Endothelial cell of umbilical vein (primary cell): ENCODE measurements at regions not wholly inside any gene's neighbourhood (a gene's known extent, or its start where the extent isn't known, plus 50 kb on each side); places are given as distances from the start of the nearest gene placed in this dataset.

Source experiments
- BruUV-seq: library from RNA; stranded (reverse); fragments of 400-500 nt; replicated peaks from 2 replicates; lab custom pipeline; 2021; lab: Mats Ljungman, UMichigan
- CTCF ChIA-PET: fragments of 300-600, 350-600 bp; sonication (Branson Sonifier 250); formaldehyde crosslinking; loops from one replicate; lab custom pipeline; 2021; ENCODE audit warnings: antibody characterized with exemption, inconsistent platforms; lab: Charles Lee
- POLR2A ChIA-PET: fragments of 300-600, 350-600 bp; sonication (Branson Sonifier 250); formaldehyde crosslinking; loops from one replicate; lab custom pipeline; 2021; ENCODE audit warnings: antibody characterized with exemption, inconsistent platforms; lab: Charles Lee
- DNase-seq: peaks from one replicate; pipeline ENCODE4 v3.0.0-alpha.2; 2011; ENCODE audit warnings: low read depth, low spot score
- FAIRE-seq: peaks from 2 replicates; lab custom pipeline; 2011; peaks lifted over from hg19 to GRCh38; lab: Jason Lieb, UNC
- H2AFZ ChIP-seq: 2 replicates; pipeline ENCODE4 v1.6.0; 2012; ENCODE audit warnings: low read depth, low read length, control low read depth, inconsistent platforms
- H3K27ac ChIP-seq: 2 replicates; pipeline ENCODE4 v1.5.1; 2011; ENCODE audit warnings: low read depth, mild to moderate bottlenecking, control low read depth, low read length, moderate library complexity; ENCODE audit not compliant: insufficient read depth
- H3K27me3 ChIP-seq, 2 experiments: 2 replicates each; pipeline versions ENCODE4 v1.6.0 to v1.6.1; 2011; ENCODE audit warnings: low read length in 2 of 2, mixed read lengths in 1 of 2; ENCODE audit not compliant: control insufficient read depth in 2 of 2, insufficient read depth in 2 of 2
- H3K36me3 ChIP-seq, 2 experiments: 2 replicates in 1 of 2; 3 replicates in 1 of 2; pipeline ENCODE4 v1.5.1; 2011; ENCODE audit warnings: low read length in 2 of 2, mild to moderate bottlenecking in 1 of 2, moderate library complexity in 1 of 2; ENCODE audit not compliant: control insufficient read depth in 2 of 2, insufficient read depth in 2 of 2; ENCODE audit errors: extremely low read depth in 1 of 2
- H3K4me1 ChIP-seq: 3 replicates; pipeline ENCODE4 v1.5.1; 2011; ENCODE audit warnings: mild to moderate bottlenecking, low read length; ENCODE audit not compliant: control insufficient read depth, insufficient read depth; ENCODE audit errors: extremely low read depth
- H3K4me2 ChIP-seq: 2 replicates; pipeline ENCODE4 v1.6.1; 2011; ENCODE audit warnings: low read length, control low read depth, mixed read lengths; ENCODE audit not compliant: insufficient read depth
- H3K4me3 ChIP-seq, 3 experiments: fragments of 200-600 bp in 1 of 3; sonication (generic), shearing (Covaris generic) in 1 of 3; replicated peaks in 1 of 3; 2 replicates each; pipeline ENCODE4 v1.5.1; 2011 to 2016; ENCODE audit warnings: control low read depth in 3 of 3, low read length in 3 of 3, mild to moderate bottlenecking in 2 of 3, inconsistent platforms in 1 of 3, low read depth in 1 of 3, moderate library complexity in 1 of 3; ENCODE audit not compliant: insufficient read depth in 1 of 3
- H3K79me2 ChIP-seq: 2 replicates; pipeline ENCODE4 v1.6.0; 2012; ENCODE audit warnings: low read length, inconsistent platforms; ENCODE audit not compliant: control insufficient read depth, insufficient read depth
- H3K9ac ChIP-seq: replicated peaks from 2 replicates; pipeline ENCODE3; 2011; ENCODE audit warnings: low read length, control low read depth; ENCODE audit not compliant: insufficient read depth; ENCODE audit errors: extremely low read depth
- H3K9me1 ChIP-seq: replicated peaks from 3 replicates; pipeline ENCODE4 v1.6.0; 2011; ENCODE audit warnings: mild to moderate bottlenecking, low read length; ENCODE audit not compliant: control insufficient read depth, insufficient read depth; ENCODE audit errors: extremely low read depth
- H3K9me3 ChIP-seq: replicated peaks from 2 replicates; pipeline ENCODE4 v1.5.1; 2012; ENCODE audit warnings: low read length, inconsistent platforms; ENCODE audit not compliant: control insufficient read depth, insufficient read depth
- H4K20me1 ChIP-seq: replicated peaks from 2 replicates; pipeline ENCODE3; 2011; ENCODE audit warnings: mild to moderate bottlenecking, low read length; ENCODE audit not compliant: control insufficient read depth, insufficient read depth; ENCODE audit errors: extremely low read depth
- CTCF ChIP-seq, 2 donors: IDR thresholded peaks; 1 replicate in 1 of 2; 2 replicates in 1 of 2; pipeline ENCODE4 v1.5.1; 2011; ENCODE audit warnings: low read length in 2 of 2, mild to moderate bottlenecking in 2 of 2, moderate library complexity in 2 of 2, control low read depth in 1 of 2, inconsistent platforms in 1 of 2, low read depth in 1 of 2; ENCODE audit not compliant: insufficient read depth in 1 of 2; ENCODE audit errors: extremely low read depth in 1 of 2
- EZH2 ChIP-seq: IDR thresholded peaks from 2 replicates; pipeline ENCODE4 v1.6.1; 2012; ENCODE audit warnings: borderline replicate concordance, low read depth, mild to moderate bottlenecking, moderate library complexity, low read length, inconsistent platforms; ENCODE audit not compliant: severe bottlenecking
- FOS ChIP-seq: IDR thresholded peaks from 2 replicates; pipeline ENCODE4 v1.6.1; 2011; ENCODE audit warnings: mild to moderate bottlenecking, low read length, moderate library complexity, borderline replicate concordance; ENCODE audit not compliant: insufficient read depth
- GATA2 ChIP-seq: IDR thresholded peaks from 2 replicates; pipeline ENCODE4 v1.7.0; 2011; ENCODE audit warnings: low read depth, mild to moderate bottlenecking, moderate library complexity, mixed read lengths, low read length; ENCODE audit not compliant: insufficient read length, insufficient read depth
- JUN ChIP-seq: IDR thresholded peaks from 2 replicates; pipeline ENCODE4 v1.6.1; 2011; ENCODE audit warnings: borderline replicate concordance, low read depth; ENCODE audit not compliant: insufficient read length, insufficient read depth
- MAX ChIP-seq: IDR thresholded peaks from 2 replicates; pipeline ENCODE4 v1.6.1; 2011; ENCODE audit not compliant: insufficient read depth, insufficient read length
- MYC ChIP-seq: IDR thresholded peaks from one replicate; pipeline ENCODE4 v1.6.1; 2011; ENCODE audit warnings: mild to moderate bottlenecking, low read depth, low read length
- POLR2A ChIP-seq: IDR thresholded peaks from 2 replicates; pipeline ENCODE4 v1.6.1; 2012; ENCODE audit warnings: low read depth, mild to moderate bottlenecking, control low read depth, low read length
- POLR2AphosphoS5 ChIP-seq: IDR thresholded peaks from 2 replicates; pipeline ENCODE4 v1.6.1; 2012; ENCODE audit warnings: low read depth, mild to moderate bottlenecking, control low read depth, low read length, moderate library complexity; ENCODE audit not compliant: insufficient read depth
- dilution Hi-C: fragments of 300-500 bp; cut with MboI; formaldehyde crosslinking; loops from one replicate; pipeline ENCODE4 v1.15.0; 2019; ENCODE audit warnings: low sequenced_read_pairs; ENCODE audit not compliant: extremely low pct_ligation_motif_present
- intact Hi-C: fragments of 100-400 bp; cut with micrococcal nuclease; formaldehyde crosslinking; loops from one replicate; pipeline ENCODE4 v1.10.0; 2022

GRCh38 chr12:91986084-91986483 lies 159.6 kb downstream of the BTG1 start:
- no peaks in the 10 kb centered on the region for H3K27me3 ChIP-seq
- peak; percentile 55 for DNase-seq
- FAIRE-seq: peak; percentile 69
- intact Hi-C loops (loop anchor here (1.0 to 5.0 kb wide), 2 partner anchors 99 to 408 kb away; no protein-coding TSS in a partner anchor), dilution Hi-C loops (no loop called here)
- CTCF ChIA-PET: interaction anchor here (1.5 to 3.6 kb wide), 6 partner anchors 11 to 604 kb away, joined by 4 to 29 read pairs (median 4); no protein-coding TSS in a partner anchor
- TF ChIP-seq JUN (peak; percentile 25), GATA2 (peak; percentile 50), POLR2A (no peak)
- no peaks in the 10 kb centered on the region for H3K79me2 ChIP-seq
- H3K9me1 ChIP-seq: no peaks in the 10 kb centered on the region
- H3K4me1 ChIP-seq: peaks cover 63% of the 10 kb centered on the region
- H3K4me3 ChIP-seq: no peak overlapping the region
- no peaks in the 10 kb centered on the region for H3K36me3 ChIP-seq
- peak overlapping the region; percentile 18 for H2AFZ ChIP-seq
- H4K20me1 ChIP-seq: no peaks in the 10 kb centered on the region
- peak overlapping the region; percentile 22 for H3K27ac ChIP-seq
- H3K9ac ChIP-seq: no peak overlapping the region
- BruUV-seq: no TSS peak
- H3K4me2 ChIP-seq: peak overlapping the region; percentile 37
- no peaks in the 10 kb centered on the region for H3K9me3 ChIP-seq
- POLR2A ChIA-PET: interaction anchor here (4.2 kb wide), 1 partner anchor 159 kb away, joined by 17 read pairs; the partner anchor contains the start of gene BTG1

GRCh38 chr12:91985002-91985787 lies 160.5 kb downstream of the BTG1 start:
- H3K36me3 ChIP-seq: no peaks in the 10 kb centered on the region
- FAIRE-seq: no peak
- dilution Hi-C loops: no loop called here
- DNase-seq: peak; percentile 13
- no peak overlapping the region for H2AFZ ChIP-seq
- no peak overlapping the region for H3K4me3 ChIP-seq
- no peaks in the 10 kb centered on the region for H3K79me2 ChIP-seq
- no peaks in the 10 kb centered on the region for H3K9me3 ChIP-seq
- H3K9ac ChIP-seq: no peak overlapping the region
- BruUV-seq: no TSS peak
- intact Hi-C loops: loop anchor here (5.0 kb wide), 1 partner anchor 98 kb away; no protein-coding TSS in a partner anchor
- ChIA-PET POLR2A (interaction anchor here (4.2 kb wide), 1 partner anchor 160 kb away, joined by 17 read pairs; the partner anchor contains the start of gene BTG1), CTCF (interaction anchor here (1.2 to 3.6 kb wide), 4 partner anchors 150 to 603 kb away, joined by 3 to 29 read pairs (median 4); no protein-coding TSS in a partner anchor)
- H3K27ac ChIP-seq: no peak overlapping the region
- H3K4me2 ChIP-seq: peak overlapping the region; percentile 37
- no peaks in the 10 kb centered on the region for H3K27me3 ChIP-seq
- H4K20me1 ChIP-seq: no peaks in the 10 kb centered on the region
- no peak for TF ChIP-seq GATA2
- TF ChIP-seq POLR2AphosphoS5: no peak
- TF ChIP-seq EZH2: no peak
- no peak for TF ChIP-seq JUN
- no peak for TF ChIP-seq POLR2A
- TF ChIP-seq FOS: no peak
- no peak for TF ChIP-seq MAX
- TF ChIP-seq CTCF (IDR thresholded peaks at IDR 0.05; ENCODE audit: extremely low read depth in 1 of 2, insufficient read depth in 1 of 2, low read depth in 1 of 2, low read length in 2 of 2): no peak
- TF ChIP-seq MYC: no peak
- no peaks in the 10 kb centered on the region for H3K9me1 ChIP-seq
- peaks cover 55% of the 10 kb centered on the region for H3K4me1 ChIP-seq
